ENCODE measurements at regions not wholly inside any gene's neighbourhood (a gene's known extent, or its start where the extent isn't known, plus 50 kb on each side); places are given as distances from the start of the nearest gene placed in this dataset.

DNA sequence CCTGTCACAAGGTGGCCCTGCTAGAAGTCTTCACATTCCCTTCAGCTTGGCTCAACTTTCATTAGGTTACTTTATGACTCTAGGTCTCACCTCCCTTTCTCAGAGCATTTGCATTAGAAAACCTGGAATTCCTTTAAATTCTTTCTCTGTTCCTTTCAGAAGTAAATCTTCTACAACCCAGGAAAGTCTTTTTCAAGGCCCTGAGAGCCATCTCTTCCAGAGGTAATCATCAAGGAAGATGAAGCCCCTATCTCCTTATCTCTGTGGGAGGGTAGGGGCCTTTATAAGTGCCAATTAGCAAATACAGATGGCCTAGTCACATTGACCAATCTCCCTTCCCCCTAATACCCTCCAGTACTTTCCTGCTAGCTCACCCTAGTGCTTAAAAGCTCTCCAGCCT, 848.0 kb upstream of the FAM98A start:
- H3K4me1 Mint-ChIP-seq (ENCODE audit: low read depth, unreplicated experiment) = no peaks in the 10 kb centered on the region
- no peaks in the 10 kb centered on the region for H3K36me3 Mint-ChIP-seq (ENCODE audit: low read depth, unreplicated experiment)
- peak overlapping the region; percentile 13 for H3K27ac ChIP-seq (ENCODE audit: low read depth, low read length)

DNA sequence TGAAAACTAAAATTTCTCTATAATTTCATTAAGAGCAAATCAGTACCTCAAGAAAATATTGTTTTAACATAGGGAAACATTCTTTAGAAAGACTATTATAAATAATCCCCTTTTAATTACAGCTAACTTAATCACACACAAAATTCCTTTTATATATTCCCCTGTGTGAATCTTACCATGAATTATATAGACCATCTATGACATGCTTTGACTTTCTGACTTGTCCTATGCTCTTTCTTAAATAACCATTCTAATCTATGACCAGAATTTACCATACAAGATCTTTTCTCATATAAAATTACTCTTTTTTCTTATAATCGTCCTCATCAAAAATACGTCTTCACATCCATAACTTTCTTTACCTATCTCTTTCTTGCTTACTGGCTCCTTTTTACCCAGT, 824.2 kb upstream of the FAM98A start:
- H3K9me3 Mint-ChIP-seq (ENCODE audit: unreplicated experiment) = peaks cover 7% of the 10 kb centered on the region
- no peak overlapping the region for H3K27ac Mint-ChIP-seq (ENCODE audit: unreplicated experiment)
- no peak for FAIRE-seq
- H3K9ac ChIP-seq (ENCODE audit: low read length) = no peak overlapping the region
- no peak overlapping the region for H3K27ac ChIP-seq (ENCODE audit: low read depth, low read length)
- H3K9me3 ChIP-seq (ENCODE audit: insufficient read depth, low read depth, low read length) = peaks cover 5% of the 10 kb centered on the region
- H3K36me3 Mint-ChIP-seq (ENCODE audit: low read depth, unreplicated experiment) = no peaks in the 10 kb centered on the region
- no peaks in the 10 kb centered on the region for H3K27me3 ChIP-seq (ENCODE audit: insufficient read depth, low read length)
- no peaks in the 10 kb centered on the region for H3K4me1 ChIP-seq (ENCODE audit: insufficient read depth, low read length)
- H3K4me3 Mint-ChIP-seq (ENCODE audit: unreplicated experiment) = no peak overlapping the region
- H2AFZ ChIP-seq (ENCODE audit: low read depth, low read length) = no peak overlapping the region
- no peaks in the 10 kb centered on the region for H3K27me3 Mint-ChIP-seq (ENCODE audit: low read depth, unreplicated experiment)
- H4K20me1 ChIP-seq (ENCODE audit: insufficient read depth, low read length) = no peaks in the 10 kb centered on the region
- no peak for DNase-seq (ENCODE audit: low read depth)
- H3K36me3 ChIP-seq (ENCODE audit: insufficient read depth, low read length) = no peaks in the 10 kb centered on the region
- no peak overlapping the region for H3K4me3 ChIP-seq (ENCODE audit: insufficient read depth, low read depth, low read length)
- no peaks in the 10 kb centered on the region for H3K4me1 Mint-ChIP-seq (ENCODE audit: low read depth, unreplicated experiment)
- H3K79me2 ChIP-seq (ENCODE audit: insufficient read depth, low read length) = no peaks in the 10 kb centered on the region
- H3K4me2 ChIP-seq (ENCODE audit: low read length) = no peak overlapping the region
- TF ChIP-seq, protein P1, sequence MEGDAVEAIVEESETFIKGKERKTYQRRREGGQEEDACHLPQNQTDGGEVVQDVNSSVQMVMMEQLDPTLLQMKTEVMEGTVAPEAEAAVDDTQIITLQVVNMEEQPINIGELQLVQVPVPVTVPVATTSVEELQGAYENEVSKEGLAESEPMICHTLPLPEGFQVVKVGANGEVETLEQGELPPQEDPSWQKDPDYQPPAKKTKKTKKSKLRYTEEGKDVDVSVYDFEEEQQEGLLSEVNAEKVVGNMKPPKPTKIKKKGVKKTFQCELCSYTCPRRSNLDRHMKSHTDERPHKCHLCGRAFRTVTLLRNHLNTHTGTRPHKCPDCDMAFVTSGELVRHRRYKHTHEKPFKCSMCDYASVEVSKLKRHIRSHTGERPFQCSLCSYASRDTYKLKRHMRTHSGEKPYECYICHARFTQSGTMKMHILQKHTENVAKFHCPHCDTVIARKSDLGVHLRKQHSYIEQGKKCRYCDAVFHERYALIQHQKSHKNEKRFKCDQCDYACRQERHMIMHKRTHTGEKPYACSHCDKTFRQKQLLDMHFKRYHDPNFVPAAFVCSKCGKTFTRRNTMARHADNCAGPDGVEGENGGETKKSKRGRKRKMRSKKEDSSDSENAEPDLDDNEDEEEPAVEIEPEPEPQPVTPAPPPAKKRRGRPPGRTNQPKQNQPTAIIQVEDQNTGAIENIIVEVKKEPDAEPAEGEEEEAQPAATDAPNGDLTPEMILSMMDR (IDR thresholded peaks at IDR 0.05; ENCODE audit: insufficient read depth, low read depth, low read length) = no peak
- TF ChIP-seq EZH2 (IDR thresholded peaks at IDR 0.05; ENCODE audit: insufficient read depth, low read length) = no peak

More for the DNA sequence above, 848.0 kb upstream of the FAM98A start:
- H3K9me3 ChIP-seq (ENCODE audit: insufficient read depth, low read depth, low read length) = no peaks in the 10 kb centered on the region
- H3K36me3 ChIP-seq (ENCODE audit: insufficient read depth, low read length) = no peaks in the 10 kb centered on the region
- no peak overlapping the region for H2AFZ ChIP-seq (ENCODE audit: low read depth, low read length)
- no peaks in the 10 kb centered on the region for H4K20me1 ChIP-seq (ENCODE audit: insufficient read depth, low read length)
- no peak overlapping the region for H3K4me3 ChIP-seq (ENCODE audit: insufficient read depth, low read depth, low read length)
- H3K79me2 ChIP-seq (ENCODE audit: insufficient read depth, low read length) = no peaks in the 10 kb centered on the region
- no peaks in the 10 kb centered on the region for H3K27me3 ChIP-seq (ENCODE audit: insufficient read depth, low read length)
- Mint-ChIP-seq H3K9me3 (ENCODE audit: unreplicated experiment) (peaks cover 2% of the 10 kb centered on the region), H3K27me3 (ENCODE audit: low read depth, unreplicated experiment) (no peaks in the 10 kb centered on the region), H3K4me3 (ENCODE audit: unreplicated experiment) (no peak overlapping the region), H3K27ac (ENCODE audit: unreplicated experiment) (no peak overlapping the region)
- H3K9ac ChIP-seq (ENCODE audit: low read length) = no peak overlapping the region
- H3K4me2 ChIP-seq (ENCODE audit: low read length) = no peak overlapping the region
- DNase-seq (ENCODE audit: low read depth) (no peak), FAIRE-seq (no peak)
- no peak for TF ChIP-seq EZH2 (IDR thresholded peaks at IDR 0.05; ENCODE audit: insufficient read depth, low read length)
- TF ChIP-seq, protein P1 (IDR thresholded peaks at IDR 0.05; ENCODE audit: insufficient read depth, low read depth, low read length) = no peak
- no peaks in the 10 kb centered on the region for H3K4me1 ChIP-seq (ENCODE audit: insufficient read depth, low read length)

DNA sequence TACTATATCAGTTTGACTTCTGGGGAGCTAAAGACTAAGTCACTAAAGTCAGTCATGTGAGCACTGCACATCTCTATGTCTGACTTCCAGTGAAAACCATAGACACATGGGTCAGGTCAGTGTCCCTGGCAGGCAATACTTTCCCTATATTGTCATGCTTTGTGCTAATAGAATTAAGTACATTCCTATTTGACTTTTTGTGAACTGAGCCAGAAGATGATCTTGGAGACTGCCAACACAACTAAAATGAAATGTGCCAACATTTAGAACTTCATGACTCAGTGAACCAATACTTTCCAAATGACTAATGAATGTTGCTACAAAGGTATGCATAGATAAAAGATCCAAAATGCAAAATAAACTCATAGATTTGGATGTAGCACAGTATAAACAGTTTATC, 820.8 kb upstream of the FAM98A start:
- no peaks in the 10 kb centered on the region for H3K4me1 ChIP-seq (ENCODE audit: insufficient read depth, low read length)
- TF ChIP-seq EZH2 (IDR thresholded peaks at IDR 0.05; ENCODE audit: insufficient read depth, low read length) = no peak
- TF ChIP-seq, protein P1 (IDR thresholded peaks at IDR 0.05; ENCODE audit: insufficient read depth, low read depth, low read length) = no peak
- no peak overlapping the region for H3K27ac ChIP-seq (ENCODE audit: low read depth, low read length)
- peaks cover 5% of the 10 kb centered on the region for H3K9me3 Mint-ChIP-seq (ENCODE audit: unreplicated experiment)
- no peak overlapping the region for H2AFZ ChIP-seq (ENCODE audit: low read depth, low read length)
- DNase-seq (ENCODE audit: low read depth) = peak; percentile 13
- H3K4me3 ChIP-seq (ENCODE audit: insufficient read depth, low read depth, low read length) = no peak overlapping the region
- H3K27me3 ChIP-seq (ENCODE audit: insufficient read depth, low read length) = no peaks in the 10 kb centered on the region
- H3K36me3 Mint-ChIP-seq (ENCODE audit: low read depth, unreplicated experiment) = no peaks in the 10 kb centered on the region
- no peak overlapping the region for H3K27ac Mint-ChIP-seq (ENCODE audit: unreplicated experiment)
- no peak overlapping the region for H3K9ac ChIP-seq (ENCODE audit: low read length)
- peaks cover 5% of the 10 kb centered on the region for H3K9me3 ChIP-seq (ENCODE audit: insufficient read depth, low read depth, low read length)
- H3K27me3 Mint-ChIP-seq (ENCODE audit: low read depth, unreplicated experiment) = no peaks in the 10 kb centered on the region
- no peaks in the 10 kb centered on the region for H3K79me2 ChIP-seq (ENCODE audit: insufficient read depth, low read length)
- no peaks in the 10 kb centered on the region for H4K20me1 ChIP-seq (ENCODE audit: insufficient read depth, low read length)
- no peak overlapping the region for H3K4me2 ChIP-seq (ENCODE audit: low read length)
- H3K4me3 Mint-ChIP-seq (ENCODE audit: unreplicated experiment) = no peak overlapping the region
- H3K4me1 Mint-ChIP-seq (ENCODE audit: low read depth, unreplicated experiment) = no peaks in the 10 kb centered on the region
- FAIRE-seq = no peak
- H3K36me3 ChIP-seq (ENCODE audit: insufficient read depth, low read length) = no peaks in the 10 kb centered on the region
